GM12874 (cell line): ENCODE measurements at regions not wholly inside any gene's neighbourhood (a gene's known extent, or its start where the extent isn't known, plus 50 kb on each side); places are given as distances from the start of the nearest gene placed in this dataset.

ENCODE experiments used
- CTCF ChIP-seq: IDR thresholded peaks from 2 replicates; pipeline ENCODE4 v1.5.1; 2011; ENCODE audit warnings: low read depth, mild to moderate bottlenecking, control low read depth, low read length, moderate library complexity; ENCODE audit not compliant: insufficient read depth

DNA sequence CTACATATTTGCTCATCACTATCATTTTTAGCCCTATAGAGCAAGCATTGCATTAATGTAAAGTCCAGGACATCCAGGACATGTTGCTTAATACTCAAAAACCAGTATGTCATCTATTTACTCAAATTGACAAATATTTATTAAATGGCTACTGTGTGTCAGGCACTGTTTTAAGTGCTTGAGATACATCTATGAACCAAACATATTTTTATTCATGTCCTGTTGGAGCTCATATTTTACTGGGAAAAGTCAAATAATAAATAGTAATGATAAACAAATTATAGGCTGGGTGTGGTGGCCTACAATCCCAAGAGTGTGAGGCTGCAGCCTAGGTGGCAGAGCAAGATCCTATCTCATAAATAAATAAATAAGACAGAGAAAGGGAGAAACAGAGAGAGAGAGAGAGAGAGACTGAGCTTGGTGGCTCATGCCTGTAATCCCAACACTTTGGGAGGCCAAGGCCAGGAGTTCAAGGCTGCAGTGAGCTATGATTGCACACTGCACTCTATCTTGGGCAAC, 227.9 kb downstream of the GJA1 start:
- no peak for TF ChIP-seq CTCF

GRCh38 chr6:121664158-121664557, 228.7 kb downstream of the GJA1 start:
- TF ChIP-seq CTCF, result no peak

DNA sequence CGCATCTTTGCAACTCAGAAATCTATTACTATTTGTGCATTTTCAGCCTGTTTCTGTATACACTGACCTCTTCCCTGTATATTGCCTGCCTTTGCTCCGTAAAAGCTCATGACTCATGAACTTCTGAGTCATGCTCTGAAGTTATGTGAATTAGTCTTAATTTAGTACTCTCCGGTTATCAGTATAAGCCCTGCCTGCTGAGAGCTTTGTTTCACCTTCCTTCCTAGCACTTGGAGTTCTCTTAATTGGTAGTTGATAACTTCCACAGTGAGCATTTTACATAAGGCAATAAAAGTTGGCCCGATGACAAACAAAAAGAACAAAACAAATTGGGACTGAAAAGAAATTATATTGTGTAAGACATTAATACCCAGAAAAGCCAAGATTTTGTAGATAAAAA, 231.4 kb downstream of the GJA1 start:
- no peak for TF ChIP-seq CTCF

DNA sequence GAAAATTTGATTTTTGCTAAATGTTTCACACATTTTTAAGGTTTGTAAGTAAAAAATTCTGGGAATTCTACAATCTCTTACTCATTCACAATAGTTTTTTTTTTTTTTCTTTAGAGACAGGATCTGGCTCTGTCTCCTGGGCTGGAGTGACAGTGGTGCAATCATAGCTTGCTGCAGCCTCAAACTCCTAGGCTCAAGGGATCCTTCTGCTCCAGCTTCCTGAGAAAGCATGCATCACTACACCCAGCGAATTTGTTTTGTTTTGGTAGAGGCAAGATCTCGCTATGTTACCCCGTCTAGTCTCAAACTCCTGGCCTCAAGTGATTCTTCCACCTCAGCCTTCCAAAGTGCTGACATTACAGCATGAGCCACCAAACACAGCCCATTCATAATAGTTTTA, 232.8 kb downstream of the GJA1 start:
- no peak for TF ChIP-seq CTCF

GRCh38 chr6:121670511-121670910, 235.1 kb downstream of the GJA1 start:
- no peak for TF ChIP-seq CTCF

- no peak for TF ChIP-seq CTCF
These were observed 242.1 kb downstream of the GJA1 start for GRCh38 chr6:121677571-121677970.

- TF ChIP-seq CTCF, result no peak
These were observed 242.8 kb downstream of the GJA1 start for GRCh38 chr6:121678245-121678644.

- TF ChIP-seq CTCF, result no peak
These were observed 244.6 kb downstream of the GJA1 start for GRCh38 chr6:121680058-121680457.
